ENCODE measurements at regions not wholly inside any gene's neighbourhood (a gene's known extent, or its start where the extent isn't known, plus 50 kb on each side); places are given as distances from the start of the nearest gene placed in this dataset.

- H3K9ac ChIP-seq = no peak overlapping the region
- H3F3A ChIP-seq (ENCODE audit: low read depth) = no peaks in the 10 kb centered on the region
- H3K27me3 ChIP-seq = no peaks in the 10 kb centered on the region
- H3K27ac ChIP-seq = no peak overlapping the region
- no peak for DNase-seq (ENCODE audit: low spot score)
- H3K4me3 ChIP-seq = no peak overlapping the region
- Mint-ChIP-seq H3K27ac (no peak overlapping the region), H3K4me1 (no peaks in the 10 kb centered on the region), H3K4me3 (no peak overlapping the region), H3K27me3 (ENCODE audit: insufficient read depth, low read depth) (no peaks in the 10 kb centered on the region), H3K9me3 (peaks cover 3% of the 10 kb centered on the region), H3K36me3 (no peaks in the 10 kb centered on the region)
- H3K9me3 ChIP-seq (ENCODE audit: low read depth) = no peaks in the 10 kb centered on the region
- H3K36me3 ChIP-seq = no peaks in the 10 kb centered on the region
- H2AFZ ChIP-seq (replicated peaks) = no peak overlapping the region
- H3K79me2 ChIP-seq (ENCODE audit: low read depth) = no peaks in the 10 kb centered on the region
- H3K4me1 ChIP-seq = peaks cover 5% of the 10 kb centered on the region
- no peaks in the 10 kb centered on the region for H4K20me1 ChIP-seq (ENCODE audit: low read depth)
- no peak overlapping the region for H3K4me2 ChIP-seq
- TF ChIP-seq EZH2phosphoT487 (IDR thresholded peaks at IDR 0.05) = no peak
- TF ChIP-seq, protein P1, sequence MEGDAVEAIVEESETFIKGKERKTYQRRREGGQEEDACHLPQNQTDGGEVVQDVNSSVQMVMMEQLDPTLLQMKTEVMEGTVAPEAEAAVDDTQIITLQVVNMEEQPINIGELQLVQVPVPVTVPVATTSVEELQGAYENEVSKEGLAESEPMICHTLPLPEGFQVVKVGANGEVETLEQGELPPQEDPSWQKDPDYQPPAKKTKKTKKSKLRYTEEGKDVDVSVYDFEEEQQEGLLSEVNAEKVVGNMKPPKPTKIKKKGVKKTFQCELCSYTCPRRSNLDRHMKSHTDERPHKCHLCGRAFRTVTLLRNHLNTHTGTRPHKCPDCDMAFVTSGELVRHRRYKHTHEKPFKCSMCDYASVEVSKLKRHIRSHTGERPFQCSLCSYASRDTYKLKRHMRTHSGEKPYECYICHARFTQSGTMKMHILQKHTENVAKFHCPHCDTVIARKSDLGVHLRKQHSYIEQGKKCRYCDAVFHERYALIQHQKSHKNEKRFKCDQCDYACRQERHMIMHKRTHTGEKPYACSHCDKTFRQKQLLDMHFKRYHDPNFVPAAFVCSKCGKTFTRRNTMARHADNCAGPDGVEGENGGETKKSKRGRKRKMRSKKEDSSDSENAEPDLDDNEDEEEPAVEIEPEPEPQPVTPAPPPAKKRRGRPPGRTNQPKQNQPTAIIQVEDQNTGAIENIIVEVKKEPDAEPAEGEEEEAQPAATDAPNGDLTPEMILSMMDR (IDR thresholded peaks at IDR 0.05) = no peak
- TF ChIP-seq EZH2 (IDR thresholded peaks at IDR 0.05) = no peak
Measured at GRCh38 chr6:93745306-93745705, 325.9 kb upstream of the EPHA7 start.

DNA sequence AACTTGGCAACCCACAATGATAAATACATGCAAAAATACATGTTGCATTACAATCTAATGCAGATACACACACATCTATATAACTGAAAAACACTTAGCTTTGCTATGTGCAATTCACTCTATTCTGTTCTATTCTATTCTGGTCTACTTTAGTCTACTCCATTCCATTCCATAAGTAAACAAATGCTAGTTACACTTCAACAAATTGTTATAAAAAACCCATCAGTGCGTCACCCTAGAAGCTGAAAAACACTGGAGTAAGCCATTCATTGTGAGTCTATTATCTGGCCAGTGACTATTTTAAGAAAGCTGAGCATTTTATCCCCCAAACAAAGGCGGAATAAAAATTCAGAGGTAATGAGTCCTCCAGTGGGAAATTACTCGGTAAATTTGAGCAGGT lies 315.7 kb upstream of the EPHA7 start:
- Histone ChIP-seq H3K9ac (no peak overlapping the region), H2AFZ (replicated peaks) (no peak overlapping the region), H3K79me2 (ENCODE audit: low read depth) (no peaks in the 10 kb centered on the region), H3K27me3 (no peaks in the 10 kb centered on the region), H3K27ac (no peak overlapping the region), H3K9me3 (ENCODE audit: low read depth) (no peaks in the 10 kb centered on the region), H4K20me1 (ENCODE audit: low read depth) (no peaks in the 10 kb centered on the region), H3K4me3 (no peak overlapping the region), H3K4me1 (peaks cover 8% of the 10 kb centered on the region), H3K4me2 (no peak overlapping the region), H3F3A (ENCODE audit: low read depth) (peaks cover 9% of the 10 kb centered on the region), H3K36me3 (no peaks in the 10 kb centered on the region)
- no peaks in the 10 kb centered on the region for H3K9me3 Mint-ChIP-seq
- peaks cover 4% of the 10 kb centered on the region for H3K4me1 Mint-ChIP-seq
- no peak overlapping the region for H3K27ac Mint-ChIP-seq
- no peak for DNase-seq (ENCODE audit: low spot score)
- H3K36me3 Mint-ChIP-seq = no peaks in the 10 kb centered on the region
- no peak for TF ChIP-seq EZH2 (IDR thresholded peaks at IDR 0.05)
- TF ChIP-seq, protein P1 (IDR thresholded peaks at IDR 0.05) = no peak
- TF ChIP-seq EZH2phosphoT487 (IDR thresholded peaks at IDR 0.05) = no peak
- H3K27me3 Mint-ChIP-seq (ENCODE audit: insufficient read depth, low read depth) = no peaks in the 10 kb centered on the region
- no peak overlapping the region for H3K4me3 Mint-ChIP-seq

- H3K36me3 ChIP-seq = no peaks in the 10 kb centered on the region
- H3K27me3 ChIP-seq = no peaks in the 10 kb centered on the region
- peaks cover 4% of the 10 kb centered on the region for H3K4me1 Mint-ChIP-seq
- no peaks in the 10 kb centered on the region for H3K9me3 Mint-ChIP-seq
- no peak overlapping the region for H3K27ac ChIP-seq
- no peak overlapping the region for H3K27ac Mint-ChIP-seq
- no peak overlapping the region for H3K4me2 ChIP-seq
- H3K27me3 Mint-ChIP-seq (ENCODE audit: insufficient read depth, low read depth) = no peaks in the 10 kb centered on the region
- no peaks in the 10 kb centered on the region for H3K79me2 ChIP-seq (ENCODE audit: low read depth)
- H3K4me3 ChIP-seq = no peak overlapping the region
- peaks cover 9% of the 10 kb centered on the region for H3F3A ChIP-seq (ENCODE audit: low read depth)
- H3K4me1 ChIP-seq = peaks cover 8% of the 10 kb centered on the region
- no peak overlapping the region for H2AFZ ChIP-seq (replicated peaks)
- H3K36me3 Mint-ChIP-seq = no peaks in the 10 kb centered on the region
- no peak overlapping the region for H3K9ac ChIP-seq
- TF ChIP-seq EZH2phosphoT487 (IDR thresholded peaks at IDR 0.05) (no peak), EZH2 (IDR thresholded peaks at IDR 0.05) (no peak)
- TF ChIP-seq, protein P1 (IDR thresholded peaks at IDR 0.05) = no peak
- no peak for DNase-seq (ENCODE audit: low spot score)
- no peaks in the 10 kb centered on the region for H3K9me3 ChIP-seq (ENCODE audit: low read depth)
- H4K20me1 ChIP-seq (ENCODE audit: low read depth) = no peaks in the 10 kb centered on the region
- no peak overlapping the region for H3K4me3 Mint-ChIP-seq
Measured at GRCh38 chr6:93731306-93731705, 311.9 kb upstream of the EPHA7 start.

Data from neural progenitor cell (in vitro differentiated cells).